NCI-H2107 (cell line): ENCODE measurements at regions not wholly inside any gene's neighbourhood (a gene's known extent, or its start where the extent isn't known, plus 50 kb on each side); places are given as distances from the start of the nearest gene placed in this dataset.

Experiments
- DNase-seq: peaks from one replicate; lab custom pipeline; 2025; lab: John Stamatoyannopoulos, UW

- DNase-seq = no peak
Observed at GRCh38 chr5:133829786-133830185, 138.6 kb downstream of the C5orf15 start.

- DNase-seq = no peak
Observed at GRCh38 chr5:133828722-133829121, 139.7 kb downstream of the C5orf15 start.

- no peak for DNase-seq
Observed at GRCh38 chr5:133827830-133828229, 140.6 kb downstream of the C5orf15 start.

- peak; percentile 6 for DNase-seq
Observed at GRCh38 chr5:133827011-133827410, 141.4 kb downstream of the C5orf15 start.

- no peak for DNase-seq
Observed at GRCh38 chr5:133825631-133826289, 142.7 kb downstream of the C5orf15 start.

- no peak for DNase-seq
Observed at GRCh38 chr5:133824661-133825254, 143.7 kb downstream of the C5orf15 start.

- DNase-seq = no peak
Observed at GRCh38 chr5:133821889-133822288, 146.5 kb downstream of the C5orf15 start.

- no peak for DNase-seq
Observed at GRCh38 chr5:133821311-133821741, 147.1 kb downstream of the C5orf15 start.

- DNase-seq = no peak
Observed at GRCh38 chr5:133820507-133820906, 147.9 kb downstream of the C5orf15 start.

- DNase-seq = no peak
Observed at GRCh38 chr5:133819977-133820471, 148.4 kb downstream of the C5orf15 start.

GRCh38 chr5:133818869-133819600, 149.4 kb downstream of the C5orf15 start:
- DNase-seq = no peak

- DNase-seq = no peak
Observed at GRCh38 chr5:133818031-133818431, 150.4 kb downstream of the C5orf15 start.

- no peak for DNase-seq
Observed at GRCh38 chr5:133817456-133817855, 151.0 kb downstream of the C5orf15 start.

- no peak for DNase-seq
Observed at GRCh38 chr5:133816791-133817190, 151.6 kb downstream of the C5orf15 start.

- DNase-seq = no peak
Observed at GRCh38 chr5:133814152-133814551, 154.3 kb downstream of the C5orf15 start.

- no peak for DNase-seq
Observed at GRCh38 chr5:133811168-133811567, 157.3 kb downstream of the C5orf15 start.

GRCh38 chr5:133809801-133810200, 158.6 kb downstream of the C5orf15 start:
- no peak for DNase-seq

- no peak for DNase-seq
Observed at GRCh38 chr5:133807348-133807747, 161.1 kb downstream of the C5orf15 start.

GRCh38 chr5:133806847-133807246, 161.6 kb downstream of the C5orf15 start:
- DNase-seq = no peak

GRCh38 chr5:133801955-133802751, 166.3 kb downstream of the C5orf15 start:
- no peak for DNase-seq

GRCh38 chr5:133801431-133801830, 167.0 kb downstream of the C5orf15 start:
- DNase-seq = no peak

GRCh38 chr5:133799571-133800237, 168.7 kb downstream of the C5orf15 start:
- DNase-seq = no peak
